Tibial nerve (tissue), 4 donors: ENCODE measurements at regions not wholly inside any gene's neighbourhood (a gene's known extent, or its start where the extent isn't known, plus 50 kb on each side); places are given as distances from the start of the nearest gene placed in this dataset.

Experiments
- EP300 ChIP-seq, 2 donors: sonication (generic); formaldehyde crosslinking; IDR thresholded peaks; one replicate each; pipeline ENCODE4 v1.6.1; 2017; ENCODE audit warnings: antibody characterized with exemption in 2 of 2, mild to moderate bottlenecking in 1 of 2
- POLR2A ChIP-seq, 2 donors: fragments of 450-650 bp; IDR thresholded peaks; one replicate each; pipeline ENCODE4 v1.6.1; 2017; ENCODE audit warnings: antibody characterized with exemption in 2 of 2, mild to moderate bottlenecking in 2 of 2, moderate library complexity in 2 of 2
- TF ChIP-seq, protein P1 (sequence below), 5 experiments: fragments of 200-600 bp in 3 of 5; fragments of 450-650 bp in 2 of 5; sonication (generic) in 3 of 5; IDR thresholded peaks; one replicate each; pipeline ENCODE4 v1.5.1; 2016 to 2019; ENCODE audit warnings: antibody characterized with exemption in 5 of 5, mild to moderate bottlenecking in 3 of 5, moderate library complexity in 2 of 5

DNA sequence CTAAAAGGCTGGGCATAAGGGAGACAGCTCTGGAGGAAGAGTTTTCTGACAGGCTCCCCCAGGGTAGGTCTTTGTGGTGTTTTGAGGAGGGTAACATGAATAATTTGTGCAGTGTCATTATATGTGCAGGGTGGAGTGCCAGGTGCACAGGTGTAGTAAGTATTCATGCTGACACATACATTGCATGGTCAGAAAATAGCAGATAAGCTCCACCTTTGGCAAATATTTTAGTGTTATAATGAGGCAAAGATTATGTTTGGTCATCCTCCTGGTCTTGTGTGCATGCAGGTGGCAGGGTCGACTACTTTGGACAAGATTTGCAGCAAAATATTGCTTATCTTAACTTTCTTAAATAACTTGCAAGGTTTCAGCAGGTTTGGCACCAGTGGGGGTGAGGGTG is 910.4 kb upstream of the PCDH10 start:
- no peak for TF ChIP-seq POLR2A (IDR thresholded peaks at IDR 0.05)
- TF ChIP-seq, protein P1, sequence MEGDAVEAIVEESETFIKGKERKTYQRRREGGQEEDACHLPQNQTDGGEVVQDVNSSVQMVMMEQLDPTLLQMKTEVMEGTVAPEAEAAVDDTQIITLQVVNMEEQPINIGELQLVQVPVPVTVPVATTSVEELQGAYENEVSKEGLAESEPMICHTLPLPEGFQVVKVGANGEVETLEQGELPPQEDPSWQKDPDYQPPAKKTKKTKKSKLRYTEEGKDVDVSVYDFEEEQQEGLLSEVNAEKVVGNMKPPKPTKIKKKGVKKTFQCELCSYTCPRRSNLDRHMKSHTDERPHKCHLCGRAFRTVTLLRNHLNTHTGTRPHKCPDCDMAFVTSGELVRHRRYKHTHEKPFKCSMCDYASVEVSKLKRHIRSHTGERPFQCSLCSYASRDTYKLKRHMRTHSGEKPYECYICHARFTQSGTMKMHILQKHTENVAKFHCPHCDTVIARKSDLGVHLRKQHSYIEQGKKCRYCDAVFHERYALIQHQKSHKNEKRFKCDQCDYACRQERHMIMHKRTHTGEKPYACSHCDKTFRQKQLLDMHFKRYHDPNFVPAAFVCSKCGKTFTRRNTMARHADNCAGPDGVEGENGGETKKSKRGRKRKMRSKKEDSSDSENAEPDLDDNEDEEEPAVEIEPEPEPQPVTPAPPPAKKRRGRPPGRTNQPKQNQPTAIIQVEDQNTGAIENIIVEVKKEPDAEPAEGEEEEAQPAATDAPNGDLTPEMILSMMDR (IDR thresholded peaks at IDR 0.05): no peak
- no peak for TF ChIP-seq EP300 (IDR thresholded peaks at IDR 0.05)
